Progenitor cell of endocrine pancreas (in vitro differentiated cells): ENCODE measurements at regions not wholly inside any gene's neighbourhood (a gene's known extent, or its start where the extent isn't known, plus 50 kb on each side); places are given as distances from the start of the nearest gene placed in this dataset.

ENCODE experiments used
- DNase-seq: peaks from one replicate; pipeline ENCODE4 v3.0.0; 2021; ENCODE audit warnings: low spot score; ENCODE audit not compliant: unreplicated experiment
- H3K27ac Mint-ChIP-seq: 2 replicates; pipeline ENCODE4 v1.8.0; 2021; ENCODE audit warnings: mild to moderate bottlenecking, moderate library complexity, mixed read lengths
- H3K27me3 Mint-ChIP-seq: 2 replicates; pipeline ENCODE4 v1.8.0; 2021; ENCODE audit warnings: mixed read lengths
- H3K36me3 Mint-ChIP-seq: 2 replicates; pipeline ENCODE4 v1.8.0; 2022; ENCODE audit warnings: mixed read lengths; ENCODE audit not compliant: insufficient read depth
- H3K4me1 Mint-ChIP-seq: 2 replicates; pipeline ENCODE4 v1.8.0; 2021; ENCODE audit warnings: low read depth, mixed read lengths
- H3K4me3 Mint-ChIP-seq: 2 replicates; pipeline ENCODE4 v1.8.0; 2021; ENCODE audit warnings: low read depth, mild to moderate bottlenecking, moderate library complexity, mixed read lengths
- H3K9me3 Mint-ChIP-seq: 2 replicates; pipeline ENCODE4 v1.8.0; 2021; ENCODE audit warnings: low read depth, mixed read lengths
- CTCF ChIP-seq: fragments of 200-600 bp; sonication (generic); IDR thresholded peaks from one replicate; pipeline ENCODE4 v1.5.0; 2021; ENCODE audit warnings: antibody characterized with exemption, mild to moderate bottlenecking; ENCODE audit not compliant: unreplicated experiment

DNA sequence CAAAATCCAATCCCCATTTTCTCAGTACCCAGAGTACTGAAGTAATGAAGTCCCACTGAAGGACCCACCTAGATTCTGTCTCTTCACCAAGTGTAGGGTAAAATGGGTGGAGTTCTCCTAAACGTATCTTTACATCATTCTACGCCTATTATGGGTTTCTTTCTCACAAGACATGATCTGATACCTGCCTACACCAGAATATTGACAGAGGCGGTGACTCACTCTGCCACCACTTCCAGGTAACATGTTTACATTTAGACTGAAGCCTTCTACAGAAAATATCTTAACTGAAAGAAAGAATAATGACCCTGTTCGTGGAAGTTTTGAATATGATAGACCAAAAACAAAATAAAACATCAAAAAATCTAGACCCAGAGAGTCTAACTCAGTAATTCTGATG, 89.8 kb downstream of the BTG1 start:
- H3K27me3 Mint-ChIP-seq = no peaks in the 10 kb centered on the region
- H3K36me3 Mint-ChIP-seq = no peaks in the 10 kb centered on the region
- peaks cover 7% of the 10 kb centered on the region for H3K9me3 Mint-ChIP-seq
- H3K27ac Mint-ChIP-seq = no peak overlapping the region
- TF ChIP-seq CTCF = no peak
- no peak for DNase-seq
- peaks cover 6% of the 10 kb centered on the region for H3K4me1 Mint-ChIP-seq
- H3K4me3 Mint-ChIP-seq = no peak overlapping the region

DNA sequence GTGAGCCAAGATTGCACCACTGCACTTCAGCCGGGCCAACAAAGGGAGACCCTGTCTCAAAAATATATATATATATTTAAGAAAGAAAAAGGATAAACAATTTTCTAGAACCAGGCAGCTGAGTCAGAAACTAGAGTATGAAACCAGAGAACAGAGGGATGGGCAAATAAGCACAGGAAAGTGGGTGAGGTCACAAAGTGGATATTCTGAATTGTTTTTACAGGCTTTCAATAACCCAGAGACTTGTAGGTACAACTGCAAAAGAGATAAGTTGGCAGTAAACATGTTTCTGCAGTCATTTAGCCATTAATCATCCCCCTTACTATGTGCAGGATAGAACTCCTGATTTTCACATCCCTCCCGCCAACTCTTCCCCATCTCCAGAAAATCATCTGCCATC, 94.2 kb downstream of the BTG1 start:
- DNase-seq = no peak
- H3K4me1 Mint-ChIP-seq = peaks cover 6% of the 10 kb centered on the region

GRCh38 chr12:92049403-92049802, 96.2 kb downstream of the BTG1 start:
- H3K27me3 Mint-ChIP-seq = no peaks in the 10 kb centered on the region
- no peak overlapping the region for H3K27ac Mint-ChIP-seq
- no peak for DNase-seq
- no peaks in the 10 kb centered on the region for H3K36me3 Mint-ChIP-seq
- H3K4me3 Mint-ChIP-seq = no peak overlapping the region
- peaks cover 4% of the 10 kb centered on the region for H3K9me3 Mint-ChIP-seq
- H3K4me1 Mint-ChIP-seq = no peaks in the 10 kb centered on the region
- no peak for TF ChIP-seq CTCF

More for the DNA sequence above, 94.2 kb downstream of the BTG1 start:
- Mint-ChIP-seq H3K36me3 (no peaks in the 10 kb centered on the region), H3K4me3 (no peak overlapping the region), H3K27ac (no peak overlapping the region), H3K27me3 (no peaks in the 10 kb centered on the region), H3K9me3 (peaks cover 4% of the 10 kb centered on the region)
- no peak for TF ChIP-seq CTCF

- H3K27ac Mint-ChIP-seq = no peak overlapping the region
- H3K27me3 Mint-ChIP-seq = no peaks in the 10 kb centered on the region
- no peak for TF ChIP-seq CTCF
- H3K4me3 Mint-ChIP-seq = no peak overlapping the region
- H3K4me1 Mint-ChIP-seq = no peaks in the 10 kb centered on the region
- no peaks in the 10 kb centered on the region for H3K36me3 Mint-ChIP-seq
- H3K9me3 Mint-ChIP-seq = no peaks in the 10 kb centered on the region
- no peak for DNase-seq
These were observed 98.2 kb downstream of the BTG1 start for GRCh38 chr12:92047393-92047826.

DNA sequence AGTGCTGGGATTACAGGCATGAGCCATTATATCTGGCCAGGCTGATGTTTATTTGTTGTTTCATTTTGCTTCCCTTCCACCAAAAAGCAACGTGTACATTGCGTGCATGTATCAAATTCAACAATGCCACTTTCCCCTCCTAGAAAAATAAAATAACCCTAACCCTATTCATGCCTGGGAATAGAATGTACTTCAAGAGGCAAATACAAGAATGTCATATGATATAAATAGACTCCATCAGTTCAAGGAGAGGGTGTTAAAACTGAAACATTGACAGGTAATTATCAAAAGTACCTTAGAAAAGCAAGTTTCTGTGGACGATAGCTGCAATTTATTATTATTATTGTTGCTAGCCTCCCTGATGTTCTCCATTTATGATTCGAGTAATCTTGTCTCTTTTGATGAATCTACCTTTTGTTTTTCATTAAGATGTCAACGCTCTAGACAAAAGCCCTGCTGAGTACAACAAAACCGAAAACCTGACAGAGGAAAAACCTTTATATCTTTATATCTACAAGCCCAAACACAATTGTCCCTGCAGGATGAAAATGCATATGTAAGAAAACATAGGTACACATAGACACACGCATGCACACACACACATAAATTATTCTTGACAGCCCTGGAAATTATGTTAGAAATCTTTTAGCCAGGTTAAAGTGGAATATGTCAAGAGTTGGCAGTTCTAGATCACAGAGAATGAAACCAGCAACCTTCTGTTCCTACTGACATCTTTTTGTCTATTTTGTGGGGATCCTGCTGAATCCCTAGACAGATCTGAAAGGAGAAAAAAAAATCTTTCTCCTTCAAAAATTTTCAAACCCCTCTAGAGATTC, 98.9 kb downstream of the BTG1 start:
- Mint-ChIP-seq H3K27me3 (no peaks in the 10 kb centered on the region), H3K4me1 (no peaks in the 10 kb centered on the region), H3K36me3 (no peaks in the 10 kb centered on the region), H3K9me3 (no peaks in the 10 kb centered on the region), H3K27ac (no peak overlapping the region), H3K4me3 (no peak overlapping the region)
- DNase-seq = no peak
- TF ChIP-seq CTCF = no peak
